ENCODE measurements at regions not wholly inside any gene's neighbourhood (a gene's known extent, or its start where the extent isn't known, plus 50 kb on each side); places are given as distances from the start of the nearest gene placed in this dataset.

DNA sequence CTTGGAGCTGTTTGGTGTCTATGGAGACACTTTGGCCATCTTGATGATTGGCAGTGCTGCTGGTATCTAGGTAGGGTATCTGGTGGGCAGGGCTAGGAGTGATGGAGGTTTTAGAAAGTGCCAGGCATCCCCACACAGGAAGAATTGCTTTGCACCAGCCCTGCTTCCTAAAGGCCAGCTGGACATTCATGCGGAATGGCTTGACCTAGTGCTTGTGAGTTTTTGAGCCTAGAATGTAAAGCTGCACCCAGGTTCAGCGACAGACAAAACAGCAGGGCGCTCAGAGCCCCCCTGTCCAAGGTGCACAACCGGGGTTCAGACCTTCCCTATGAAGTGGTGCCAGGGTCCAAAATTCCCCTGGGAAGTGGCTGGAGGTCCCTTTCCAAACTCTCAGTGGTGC lies 93.1 kb downstream of the ING1 start:
- no peaks in the 10 kb centered on the region for H3K4me1 ChIP-seq (ENCODE audit: insufficient read depth, low read length, poor library complexity, severe bottlenecking)
- BruUV-seq (replicated peaks), result no TSS peak
- no peaks in the 10 kb centered on the region for H3K9me3 ChIP-seq (ENCODE audit: low read length)
- ChIA-PET CTCF (ENCODE audit: unreplicated experiment) (no interaction called here), POLR2A (no interaction called here)
- no peak for TF ChIP-seq EZH2phosphoT487 (IDR thresholded peaks at IDR 0.05; ENCODE audit: borderline replicate concordance, low read depth, low read length)
- TF ChIP-seq, protein P1, sequence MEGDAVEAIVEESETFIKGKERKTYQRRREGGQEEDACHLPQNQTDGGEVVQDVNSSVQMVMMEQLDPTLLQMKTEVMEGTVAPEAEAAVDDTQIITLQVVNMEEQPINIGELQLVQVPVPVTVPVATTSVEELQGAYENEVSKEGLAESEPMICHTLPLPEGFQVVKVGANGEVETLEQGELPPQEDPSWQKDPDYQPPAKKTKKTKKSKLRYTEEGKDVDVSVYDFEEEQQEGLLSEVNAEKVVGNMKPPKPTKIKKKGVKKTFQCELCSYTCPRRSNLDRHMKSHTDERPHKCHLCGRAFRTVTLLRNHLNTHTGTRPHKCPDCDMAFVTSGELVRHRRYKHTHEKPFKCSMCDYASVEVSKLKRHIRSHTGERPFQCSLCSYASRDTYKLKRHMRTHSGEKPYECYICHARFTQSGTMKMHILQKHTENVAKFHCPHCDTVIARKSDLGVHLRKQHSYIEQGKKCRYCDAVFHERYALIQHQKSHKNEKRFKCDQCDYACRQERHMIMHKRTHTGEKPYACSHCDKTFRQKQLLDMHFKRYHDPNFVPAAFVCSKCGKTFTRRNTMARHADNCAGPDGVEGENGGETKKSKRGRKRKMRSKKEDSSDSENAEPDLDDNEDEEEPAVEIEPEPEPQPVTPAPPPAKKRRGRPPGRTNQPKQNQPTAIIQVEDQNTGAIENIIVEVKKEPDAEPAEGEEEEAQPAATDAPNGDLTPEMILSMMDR (conservative IDR thresholded peaks at IDR 0.05; ENCODE audit: low read length), result no peak
- no peak overlapping the region for H3K27ac ChIP-seq (ENCODE audit: low read depth, low read length, poor library complexity, severe bottlenecking)
- no peaks in the 10 kb centered on the region for H3K36me3 ChIP-seq (ENCODE audit: insufficient read depth, low read length)
- H3K4me3 ChIP-seq (ENCODE audit: low read depth, low read length, poor library complexity, severe bottlenecking), result no peak overlapping the region
- no peaks in the 10 kb centered on the region for H3K79me2 ChIP-seq (ENCODE audit: insufficient read depth, low read depth, low read length)
- no peak overlapping the region for H2AFZ ChIP-seq (ENCODE audit: low read length)
- no peak for DNase-seq (ENCODE audit: low spot score)
- no peak overlapping the region for H3K4me2 ChIP-seq (ENCODE audit: low read length)
- no peaks in the 10 kb centered on the region for H4K20me1 ChIP-seq (ENCODE audit: insufficient read depth, low read length)
- intact Hi-C loops (cut with micrococcal nuclease; ENCODE audit: unreplicated experiment), result no loop called here
- H3K9me2 ChIP-seq (ENCODE audit: insufficient read depth, low read length), result no peaks in the 10 kb centered on the region

DNA sequence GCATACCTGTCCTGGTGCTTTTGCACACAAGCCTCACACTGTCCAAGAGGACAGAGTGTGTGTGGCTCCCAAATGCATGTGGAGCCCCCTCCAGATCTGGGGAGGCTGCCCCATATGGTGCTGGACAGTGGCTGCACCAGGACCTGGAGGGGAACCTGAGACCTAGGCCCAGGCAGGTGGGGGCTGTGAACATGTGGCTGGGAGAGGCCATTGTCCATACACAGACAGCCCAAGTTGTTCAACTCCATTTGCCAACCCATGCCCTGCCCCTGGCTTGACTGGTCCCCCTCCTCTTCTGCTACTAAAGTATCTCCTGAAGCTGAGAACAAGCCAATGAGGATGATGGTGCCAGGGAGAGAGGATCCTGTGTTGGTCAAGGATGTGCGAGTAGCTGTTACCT lies 94.0 kb downstream of the ING1 start:
- no peaks in the 10 kb centered on the region for H3K9me2 ChIP-seq (ENCODE audit: insufficient read depth, low read length)
- no peak overlapping the region for H3K4me2 ChIP-seq (ENCODE audit: low read length)
- CTCF ChIA-PET (ENCODE audit: unreplicated experiment), result no interaction called here
- no peak for TF ChIP-seq EZH2phosphoT487 (IDR thresholded peaks at IDR 0.05; ENCODE audit: borderline replicate concordance, low read depth, low read length)
- TF ChIP-seq, protein P1 (conservative IDR thresholded peaks at IDR 0.05; ENCODE audit: low read length), result no peak
- no peak overlapping the region for H3K4me3 ChIP-seq (ENCODE audit: low read depth, low read length, poor library complexity, severe bottlenecking)
- H3K4me1 ChIP-seq (ENCODE audit: insufficient read depth, low read length, poor library complexity, severe bottlenecking), result no peaks in the 10 kb centered on the region
- H3K27ac ChIP-seq (ENCODE audit: low read depth, low read length, poor library complexity, severe bottlenecking), result no peak overlapping the region
- DNase-seq (ENCODE audit: low spot score), result no peak
- no peaks in the 10 kb centered on the region for H3K9me3 ChIP-seq (ENCODE audit: low read length)
- intact Hi-C loops (cut with micrococcal nuclease; ENCODE audit: unreplicated experiment), result no loop called here
- no peaks in the 10 kb centered on the region for H3K36me3 ChIP-seq (ENCODE audit: insufficient read depth, low read length)
- H2AFZ ChIP-seq (ENCODE audit: low read length), result no peak overlapping the region
- H4K20me1 ChIP-seq (ENCODE audit: insufficient read depth, low read length), result no peaks in the 10 kb centered on the region
- POLR2A ChIA-PET, result no interaction called here
- no peaks in the 10 kb centered on the region for H3K79me2 ChIP-seq (ENCODE audit: insufficient read depth, low read depth, low read length)
- BruUV-seq (replicated peaks), result no TSS peak

DNA sequence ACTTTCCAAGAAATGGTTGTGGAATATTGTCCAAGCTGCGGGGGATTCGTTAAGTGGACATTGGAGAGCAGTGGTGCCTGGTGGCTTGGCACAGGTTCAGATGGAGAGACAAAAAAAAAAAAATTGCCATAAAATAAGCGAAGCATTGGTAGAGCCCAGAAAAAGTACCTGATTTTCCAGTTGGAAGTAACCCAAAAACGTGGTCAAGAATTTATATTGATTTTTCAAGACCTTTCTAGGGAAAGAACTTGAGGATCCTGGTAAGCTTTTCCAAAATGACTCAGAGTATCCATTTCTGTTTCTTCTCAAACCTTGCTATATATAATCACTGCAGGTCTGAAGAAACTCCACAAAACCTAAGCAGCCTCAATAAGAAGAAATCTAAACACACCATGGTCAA lies 94.6 kb downstream of the ING1 start:
- ChIA-PET CTCF (ENCODE audit: unreplicated experiment) (no interaction called here), POLR2A (no interaction called here)
- Histone ChIP-seq H3K9me2 (ENCODE audit: insufficient read depth, low read length) (no peaks in the 10 kb centered on the region), H3K27ac (ENCODE audit: low read depth, low read length, poor library complexity, severe bottlenecking) (no peak overlapping the region), H3K4me2 (ENCODE audit: low read length) (no peak overlapping the region), H3K79me2 (ENCODE audit: insufficient read depth, low read depth, low read length) (no peaks in the 10 kb centered on the region), H3K9me3 (ENCODE audit: low read length) (no peaks in the 10 kb centered on the region), H2AFZ (ENCODE audit: low read length) (no peak overlapping the region), H3K4me1 (ENCODE audit: insufficient read depth, low read length, poor library complexity, severe bottlenecking) (no peaks in the 10 kb centered on the region), H3K4me3 (ENCODE audit: low read depth, low read length, poor library complexity, severe bottlenecking) (no peak overlapping the region), H4K20me1 (ENCODE audit: insufficient read depth, low read length) (no peaks in the 10 kb centered on the region), H3K36me3 (ENCODE audit: insufficient read depth, low read length) (no peaks in the 10 kb centered on the region)
- TF ChIP-seq, protein P1 (conservative IDR thresholded peaks at IDR 0.05; ENCODE audit: low read length), result no peak
- TF ChIP-seq EZH2phosphoT487 (IDR thresholded peaks at IDR 0.05; ENCODE audit: borderline replicate concordance, low read depth, low read length), result no peak
- DNase-seq (ENCODE audit: low spot score), result no peak
- intact Hi-C loops (cut with micrococcal nuclease; ENCODE audit: unreplicated experiment), result no loop called here
- BruUV-seq (replicated peaks), result no TSS peak
